ENCODE measurements at regions not wholly inside any gene's neighbourhood (a gene's known extent, or its start where the extent isn't known, plus 50 kb on each side); places are given as distances from the start of the nearest gene placed in this dataset.

GRCh38 chr18:45378308-45378707 is 237.0 kb upstream of the SLC14A2 start:
- DNase-seq (ENCODE audit: low spot score) = no peak

- no peak for DNase-seq (ENCODE audit: low spot score)
Measured at GRCh38 chr18:45378933-45379332, 236.3 kb upstream of the SLC14A2 start.

- DNase-seq (ENCODE audit: low spot score) = no peak
Measured at GRCh38 chr18:45379903-45380302, 235.4 kb upstream of the SLC14A2 start.

GRCh38 chr18:45381282-45381681 is 234.0 kb upstream of the SLC14A2 start:
- no peak for DNase-seq (ENCODE audit: low spot score)

- no peak for DNase-seq (ENCODE audit: low spot score)
Measured at GRCh38 chr18:45383228-45383627, 232.0 kb upstream of the SLC14A2 start.

- peak; percentile 10 for DNase-seq (ENCODE audit: low spot score)
Measured at GRCh38 chr18:45384137-45384961, 230.9 kb upstream of the SLC14A2 start.

- no peak for DNase-seq (ENCODE audit: low spot score)
Measured at GRCh38 chr18:45384962-45385315, 230.3 kb upstream of the SLC14A2 start.

- peak; percentile 3 for DNase-seq (ENCODE audit: low spot score)
Measured at GRCh38 chr18:45386041-45386655, 229.1 kb upstream of the SLC14A2 start.

GRCh38 chr18:45387229-45387628 is 228.0 kb upstream of the SLC14A2 start:
- no peak for DNase-seq (ENCODE audit: low spot score)

GRCh38 chr18:45398448-45398847 is 216.8 kb upstream of the SLC14A2 start:
- no peak for DNase-seq (ENCODE audit: low spot score)

- no peak for DNase-seq (ENCODE audit: low spot score)
Measured at GRCh38 chr18:45399146-45399545, 216.1 kb upstream of the SLC14A2 start.

- DNase-seq (ENCODE audit: low spot score) = no peak
Measured at GRCh38 chr18:45399643-45400042, 215.6 kb upstream of the SLC14A2 start.

- no peak for DNase-seq (ENCODE audit: low spot score)
Measured at GRCh38 chr18:45402485-45403056, 212.7 kb upstream of the SLC14A2 start.

- DNase-seq (ENCODE audit: low spot score) = no peak
Measured at GRCh38 chr18:45403341-45404049, 211.8 kb upstream of the SLC14A2 start.

- no peak for DNase-seq (ENCODE audit: low spot score)
Measured at GRCh38 chr18:45408218-45408617, 207.1 kb upstream of the SLC14A2 start.

- DNase-seq (ENCODE audit: low spot score) = no peak
Measured at GRCh38 chr18:45409971-45410370, 205.3 kb upstream of the SLC14A2 start.

GRCh38 chr18:45412577-45412976 is 202.7 kb upstream of the SLC14A2 start:
- DNase-seq (ENCODE audit: low spot score) = peak; percentile 11

- no peak for DNase-seq (ENCODE audit: low spot score)
Measured at GRCh38 chr18:45413180-45413836, 202.0 kb upstream of the SLC14A2 start.

GRCh38 chr18:45415614-45416013 is 199.7 kb upstream of the SLC14A2 start:
- no peak for DNase-seq (ENCODE audit: low spot score)

- DNase-seq (ENCODE audit: low spot score) = no peak
Measured at GRCh38 chr18:45416168-45416567, 199.1 kb upstream of the SLC14A2 start.

GRCh38 chr18:45417392-45417791 is 197.9 kb upstream of the SLC14A2 start:
- DNase-seq (ENCODE audit: low spot score) = no peak

- no peak for DNase-seq (ENCODE audit: low spot score)
Measured at GRCh38 chr18:45423659-45424058, 191.6 kb upstream of the SLC14A2 start.
